RWPE2 (cell line): ENCODE measurements at regions not wholly inside any gene's neighbourhood (a gene's known extent, or its start where the extent isn't known, plus 50 kb on each side); places are given as distances from the start of the nearest gene placed in this dataset.

ENCODE experiments used
- ATAC-seq: fragments of 200-7000 bp; cut with Tn5 transposase; 3 replicates; pipeline ENCODE4 v1.9.1; 2021; ENCODE audit warnings: low read depth
- DNase-seq: peaks from one replicate; pipeline ENCODE4 v3.0.0-alpha.2; 2020; ENCODE audit warnings: low spot score
- H3K27ac ChIP-seq: fragments of 450-650 bp; 2 replicates; pipeline ENCODE4 v1.5.1; 2017; ENCODE audit warnings: mild to moderate bottlenecking; ENCODE audit not compliant: poor library complexity, severe bottlenecking
- H3K27me3 ChIP-seq: fragments of 250-450 bp; sonication (Bioruptor Pico); 2 replicates; pipeline ENCODE4 v1.5.1; 2021; ENCODE audit warnings: mild to moderate bottlenecking, moderate library complexity; ENCODE audit not compliant: insufficient read depth, poor library complexity, severe bottlenecking
- H3K36me3 ChIP-seq: fragments of 250-450 bp; sonication (Bioruptor Pico); 2 replicates; pipeline ENCODE4 v1.5.1; 2020; ENCODE audit warnings: low read depth, mild to moderate bottlenecking, moderate library complexity
- H3K4me1 ChIP-seq: fragments of 250-450 bp; sonication (Bioruptor Pico); 2 replicates; pipeline ENCODE4 v1.5.1; 2021; ENCODE audit warnings: mild to moderate bottlenecking, moderate library complexity; ENCODE audit not compliant: insufficient read depth, poor library complexity, severe bottlenecking
- H3K4me3 ChIP-seq: fragments of 250-450 bp; sonication (Bioruptor Pico); 2 replicates; pipeline ENCODE4 v1.5.1; 2021; ENCODE audit warnings: mild to moderate bottlenecking, moderate library complexity; ENCODE audit not compliant: severe bottlenecking
- H3K9me3 ChIP-seq: fragments of 250-450 bp; sonication (Bioruptor Pico); 2 replicates; pipeline ENCODE4 v1.5.1; 2021; ENCODE audit warnings: mild to moderate bottlenecking, moderate library complexity; ENCODE audit not compliant: severe bottlenecking
- TF ChIP-seq, protein P1 (sequence below): fragments of 450-650 bp; IDR thresholded peaks from one replicate; pipeline ENCODE4 v1.5.1; 2017; ENCODE audit warnings: mild to moderate bottlenecking, moderate library complexity; ENCODE audit not compliant: poor library complexity, severe bottlenecking

DNA sequence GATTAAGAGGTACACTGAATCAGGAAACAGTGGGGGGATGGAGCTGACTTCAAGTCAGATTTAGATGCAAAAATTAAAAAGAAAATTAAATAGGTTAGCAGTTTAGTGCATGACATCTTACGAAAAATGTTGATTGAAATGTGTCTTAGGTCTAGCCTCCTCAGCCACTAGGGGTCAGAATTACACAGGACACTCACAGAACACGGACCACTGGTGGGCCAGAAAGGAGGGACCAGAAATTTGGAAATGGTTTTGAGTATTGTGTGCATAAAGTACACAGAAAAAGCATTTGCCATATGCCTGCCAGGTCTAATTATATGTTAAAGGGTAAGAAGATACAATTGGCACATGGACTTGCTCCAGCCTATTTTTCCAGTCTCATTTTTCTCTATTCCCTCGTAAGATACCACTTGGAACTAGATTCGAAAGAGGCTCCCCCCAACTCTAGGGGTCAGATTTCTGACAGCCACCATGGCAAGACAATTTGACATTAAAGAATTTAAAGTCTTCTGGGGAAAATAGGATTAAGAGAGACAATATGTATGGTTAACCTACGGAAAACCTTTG, 550.2 kb upstream of the SETBP1 start:
- Histone ChIP-seq H3K36me3 (no peaks in the 10 kb centered on the region), H3K4me3 (no peak overlapping the region), H3K27ac (no peak overlapping the region), H3K4me1 (no peaks in the 10 kb centered on the region), H3K9me3 (no peaks in the 10 kb centered on the region), H3K27me3 (no peaks in the 10 kb centered on the region)
- TF ChIP-seq, protein P1, sequence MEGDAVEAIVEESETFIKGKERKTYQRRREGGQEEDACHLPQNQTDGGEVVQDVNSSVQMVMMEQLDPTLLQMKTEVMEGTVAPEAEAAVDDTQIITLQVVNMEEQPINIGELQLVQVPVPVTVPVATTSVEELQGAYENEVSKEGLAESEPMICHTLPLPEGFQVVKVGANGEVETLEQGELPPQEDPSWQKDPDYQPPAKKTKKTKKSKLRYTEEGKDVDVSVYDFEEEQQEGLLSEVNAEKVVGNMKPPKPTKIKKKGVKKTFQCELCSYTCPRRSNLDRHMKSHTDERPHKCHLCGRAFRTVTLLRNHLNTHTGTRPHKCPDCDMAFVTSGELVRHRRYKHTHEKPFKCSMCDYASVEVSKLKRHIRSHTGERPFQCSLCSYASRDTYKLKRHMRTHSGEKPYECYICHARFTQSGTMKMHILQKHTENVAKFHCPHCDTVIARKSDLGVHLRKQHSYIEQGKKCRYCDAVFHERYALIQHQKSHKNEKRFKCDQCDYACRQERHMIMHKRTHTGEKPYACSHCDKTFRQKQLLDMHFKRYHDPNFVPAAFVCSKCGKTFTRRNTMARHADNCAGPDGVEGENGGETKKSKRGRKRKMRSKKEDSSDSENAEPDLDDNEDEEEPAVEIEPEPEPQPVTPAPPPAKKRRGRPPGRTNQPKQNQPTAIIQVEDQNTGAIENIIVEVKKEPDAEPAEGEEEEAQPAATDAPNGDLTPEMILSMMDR: peak; percentile 87
- DNase-seq (no peak), ATAC-seq (peak; percentile 64; the same call in 2 of the 3 replicates)

DNA sequence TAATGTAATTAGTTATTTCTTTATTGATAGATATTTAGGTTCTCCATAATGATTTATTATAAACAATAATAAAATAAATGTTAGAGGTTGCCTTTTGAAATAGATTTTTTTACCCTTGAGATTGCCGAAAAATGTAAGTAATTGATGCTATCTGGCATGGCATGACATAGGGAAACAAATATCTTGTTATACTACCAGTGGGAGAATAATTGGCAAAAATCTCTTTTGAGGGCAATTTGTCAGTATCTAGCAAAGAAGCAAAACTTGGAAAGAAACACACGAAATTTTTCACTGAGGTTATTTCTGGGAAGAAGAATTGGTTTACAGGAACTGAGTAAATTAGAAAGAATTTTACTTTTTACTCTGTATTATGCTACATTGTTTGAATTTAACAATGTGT, 547.2 kb upstream of the SETBP1 start:
- no peak overlapping the region for H3K4me3 ChIP-seq
- DNase-seq: no peak
- H3K36me3 ChIP-seq: no peaks in the 10 kb centered on the region
- no peak for ATAC-seq
- no peaks in the 10 kb centered on the region for H3K9me3 ChIP-seq
- no peak overlapping the region for H3K27ac ChIP-seq
- H3K4me1 ChIP-seq: no peaks in the 10 kb centered on the region
- TF ChIP-seq, protein P1: no peak
- H3K27me3 ChIP-seq: no peaks in the 10 kb centered on the region

DNA sequence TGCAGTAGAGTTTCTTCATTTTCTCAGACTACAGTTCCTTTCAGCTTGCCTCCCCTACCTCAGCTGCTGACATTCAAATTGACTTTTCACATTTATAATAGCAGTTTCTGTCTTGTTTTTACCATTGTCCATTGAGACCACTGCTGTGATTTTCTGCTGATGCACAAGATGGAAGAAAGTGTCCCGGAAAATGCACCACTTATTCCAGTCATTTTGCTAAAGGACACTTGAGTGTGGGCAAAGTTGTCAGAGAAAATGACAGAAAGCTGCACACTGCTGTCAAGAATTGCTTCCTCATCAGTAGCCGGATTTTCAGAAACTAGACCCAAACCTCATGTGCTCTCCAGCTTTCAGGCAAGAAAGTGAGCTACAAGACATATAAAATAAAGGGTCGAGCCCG, 546.2 kb upstream of the SETBP1 start:
- ATAC-seq: no peak
- TF ChIP-seq, protein P1: no peak
- Histone ChIP-seq H3K4me3 (no peak overlapping the region), H3K27me3 (no peaks in the 10 kb centered on the region), H3K4me1 (no peaks in the 10 kb centered on the region), H3K27ac (no peak overlapping the region), H3K36me3 (no peaks in the 10 kb centered on the region), H3K9me3 (no peaks in the 10 kb centered on the region)
- no peak for DNase-seq

DNA sequence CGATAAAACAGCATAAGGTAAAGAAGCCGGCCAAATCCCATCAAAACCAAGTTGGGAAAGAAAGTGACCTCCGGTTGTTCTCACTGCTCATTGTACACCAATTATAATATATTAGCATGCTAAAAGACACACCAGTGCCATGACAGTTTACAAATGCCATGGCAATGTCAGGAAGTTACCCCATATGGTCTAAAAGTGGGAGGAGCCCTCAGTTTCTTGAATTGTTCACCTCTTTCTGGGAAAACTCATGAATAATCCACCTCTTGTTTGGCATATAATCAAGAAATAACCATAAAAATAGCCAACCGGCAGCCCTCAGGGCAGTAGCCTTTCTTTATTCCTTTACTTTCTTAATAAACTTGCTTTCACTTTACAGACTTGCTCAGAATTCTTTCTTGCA, 544.9 kb upstream of the SETBP1 start:
- Histone ChIP-seq H3K36me3 (no peaks in the 10 kb centered on the region), H3K4me3 (no peak overlapping the region), H3K4me1 (no peaks in the 10 kb centered on the region), H3K9me3 (no peaks in the 10 kb centered on the region), H3K27ac (no peak overlapping the region), H3K27me3 (no peaks in the 10 kb centered on the region)
- TF ChIP-seq, protein P1: no peak
- ATAC-seq: no peak
- no peak for DNase-seq

DNA sequence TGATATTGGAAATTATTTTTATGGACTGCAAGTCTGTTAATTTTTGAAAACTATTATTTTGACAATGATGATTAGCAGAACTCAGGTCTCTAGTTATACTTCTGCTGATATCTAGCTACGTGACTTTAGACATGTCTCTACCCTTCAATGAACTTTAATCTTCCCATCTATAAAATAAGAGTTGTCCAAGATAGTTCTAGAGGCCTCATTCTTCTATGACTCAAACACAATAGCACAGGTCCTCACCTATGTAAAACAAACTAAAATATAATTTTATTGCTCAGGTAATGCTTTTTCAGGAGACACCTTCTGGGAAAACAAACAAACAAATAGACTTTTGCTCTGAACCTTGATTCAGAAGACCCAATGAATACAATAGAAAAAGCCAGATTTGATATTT, 544.4 kb upstream of the SETBP1 start:
- TF ChIP-seq, protein P1: no peak
- DNase-seq (no peak), ATAC-seq (no peak)
- Histone ChIP-seq H3K4me3 (no peak overlapping the region), H3K4me1 (no peaks in the 10 kb centered on the region), H3K9me3 (no peaks in the 10 kb centered on the region), H3K27ac (no peak overlapping the region), H3K36me3 (no peaks in the 10 kb centered on the region), H3K27me3 (no peaks in the 10 kb centered on the region)
